Stimulated activated naive CD8-positive, alpha-beta T cell treated with anti-CD3 and anti-CD28 coated beads, Interleukin-15, Interleukin-2, amounts not matched to agents 100 ng/mL and 50 ng/mL, for 24 hours (primary cell): ENCODE measurements at regions not wholly inside any gene's neighbourhood (a gene's known extent, or its start where the extent isn't known, plus 50 kb on each side); places are given as distances from the start of the nearest gene placed in this dataset.

ENCODE experiments used
- H3K27ac Mint-ChIP-seq: one replicate; pipeline ENCODE4 v1.8.0; 2021; ENCODE audit warnings: mild to moderate bottlenecking, mixed read lengths
- H3K27me3 Mint-ChIP-seq: one replicate; pipeline ENCODE4 v1.8.0; 2021; ENCODE audit warnings: mixed read lengths
- H3K36me3 Mint-ChIP-seq: one replicate; pipeline ENCODE4 v1.8.0; 2021; ENCODE audit warnings: low read depth, mixed read lengths
- H3K4me1 Mint-ChIP-seq: one replicate; pipeline ENCODE4 v1.8.0; 2021; ENCODE audit warnings: low read depth, mixed read lengths
- H3K4me3 Mint-ChIP-seq: one replicate; pipeline ENCODE4 v1.8.0; 2021; ENCODE audit warnings: mild to moderate bottlenecking, mixed read lengths
- H3K9me3 Mint-ChIP-seq: one replicate; pipeline ENCODE4 v1.8.0; 2021; ENCODE audit warnings: mixed read lengths

DNA sequence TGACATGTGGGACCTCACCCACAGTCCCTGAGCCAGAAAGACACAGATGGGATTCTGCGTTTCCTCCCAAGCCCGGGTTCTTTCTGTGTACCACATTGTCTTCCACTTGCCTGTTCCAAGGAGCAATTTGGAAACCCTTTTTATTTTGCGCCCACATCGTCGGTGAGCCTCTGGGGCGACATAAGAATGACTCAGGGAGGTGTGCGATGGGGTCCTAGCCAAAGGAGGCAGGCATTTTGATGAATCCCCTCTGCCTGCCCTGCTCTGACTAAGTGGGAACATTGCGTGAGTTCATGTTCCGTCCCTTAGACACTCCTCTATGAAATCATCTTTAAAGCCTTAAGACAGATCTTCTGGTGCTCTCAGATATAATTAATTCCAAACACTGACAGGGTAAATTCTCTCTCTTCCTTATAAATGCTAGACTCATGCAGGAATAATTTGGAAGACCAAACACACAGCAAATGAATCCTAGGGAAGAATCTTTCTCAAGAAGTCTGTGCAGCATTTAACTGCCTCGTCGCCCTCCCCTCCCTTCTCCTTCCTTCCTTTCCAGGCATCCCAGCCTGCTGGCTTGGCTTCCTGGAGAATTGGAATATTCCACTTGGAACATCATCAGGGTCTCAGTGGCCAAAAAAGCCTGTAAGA, 52.7 kb upstream of the FOXF1 start:
- Mint-ChIP-seq H3K36me3 (no peaks in the 10 kb centered on the region), H3K27me3 (peaks cover 20% of the 10 kb centered on the region), H3K9me3 (peaks cover 4% of the 10 kb centered on the region), H3K4me3 (no peak overlapping the region), H3K27ac (no peak overlapping the region), H3K4me1 (no peaks in the 10 kb centered on the region)

DNA sequence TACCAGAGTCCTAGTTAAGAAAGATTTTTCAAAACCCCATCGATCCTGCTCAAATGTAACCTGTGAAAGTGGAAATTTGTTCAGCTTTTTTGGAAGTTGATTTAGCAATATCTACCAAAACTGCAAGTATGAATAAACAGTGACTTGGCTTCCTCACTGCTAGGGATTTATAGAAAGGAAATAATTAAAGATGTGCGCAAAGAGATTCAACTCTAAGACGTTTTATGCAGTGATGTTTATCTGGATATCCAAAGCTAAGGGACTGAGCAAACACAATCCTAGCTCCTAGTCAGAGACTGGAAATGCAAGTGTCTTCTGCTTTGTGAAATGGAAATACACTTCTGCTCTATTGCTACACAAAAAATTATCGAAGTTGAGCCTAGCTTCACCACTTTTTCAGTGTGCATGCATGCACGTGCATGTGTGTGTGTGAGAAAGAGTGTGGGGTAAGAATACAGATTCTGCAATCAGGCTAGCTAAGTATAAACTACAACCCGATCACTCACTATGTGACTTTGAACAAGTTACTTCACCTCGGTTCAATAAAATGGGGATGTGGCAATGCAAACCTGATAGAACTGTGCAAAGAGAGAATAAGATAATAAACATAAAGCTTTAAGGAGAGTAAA, 52.1 kb upstream of the FOXF1 start:
- Mint-ChIP-seq H3K4me3 (no peak overlapping the region), H3K27me3 (peaks cover 20% of the 10 kb centered on the region), H3K27ac (no peak overlapping the region), H3K4me1 (no peaks in the 10 kb centered on the region), H3K9me3 (peaks cover 4% of the 10 kb centered on the region), H3K36me3 (no peaks in the 10 kb centered on the region)

DNA sequence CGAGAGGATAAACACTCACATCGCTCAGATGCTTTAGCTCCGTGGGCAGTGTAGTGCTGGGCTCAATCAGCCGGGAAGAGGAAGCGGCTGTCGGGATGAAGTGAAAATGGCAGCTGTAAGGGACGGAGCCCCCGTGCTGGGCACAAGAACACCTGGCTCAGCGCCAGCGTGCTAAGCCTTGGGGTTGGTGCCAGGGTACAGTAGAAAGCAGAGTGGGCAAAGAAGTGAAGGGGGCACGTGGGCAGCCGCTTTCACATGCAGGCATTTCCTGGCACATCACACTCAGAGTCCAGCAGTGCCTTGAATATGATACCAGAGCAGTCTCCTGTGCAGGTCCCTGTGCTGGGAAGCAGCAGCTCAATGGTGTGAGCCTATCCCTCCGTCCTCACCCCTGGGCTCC, 51.1 kb upstream of the FOXF1 start:
- Mint-ChIP-seq H3K36me3 (no peaks in the 10 kb centered on the region), H3K9me3 (peaks cover 10% of the 10 kb centered on the region), H3K27ac (no peak overlapping the region), H3K4me3 (no peak overlapping the region), H3K27me3 (peaks cover 20% of the 10 kb centered on the region), H3K4me1 (no peaks in the 10 kb centered on the region)
